ENCODE measurements at regions not wholly inside any gene's neighbourhood (a gene's known extent, or its start where the extent isn't known, plus 50 kb on each side); places are given as distances from the start of the nearest gene placed in this dataset.

GRCh38 chr21:22476726-22477646 lies 1478.8 kb downstream of the NCAM2 start:
- no peaks in the 10 kb centered on the region for H3K4me1 ChIP-seq (ENCODE audit: control insufficient read depth in 3 of 3, insufficient read depth in 2 of 3, low read depth in 1 of 3, low read length in 2 of 3)
- H3K9me3 ChIP-seq (ENCODE audit: control insufficient read depth in 2 of 2, insufficient read depth in 1 of 2, low read depth in 1 of 2, low read length in 1 of 2): no peaks in the 10 kb centered on the region
- WGBS, 3 donors: 23 to 50% (median 37%) methylated on average over 2 of the region's 2 CpGs
- DNase-seq (no peak), FAIRE-seq (no peak)
- no peak overlapping the region for H3K4me3 ChIP-seq (ENCODE audit: low read depth in 1 of 3, low read length in 3 of 3)
- no peak overlapping the region for H3K27ac ChIP-seq (ENCODE audit: low read depth in 1 of 3, low read length in 2 of 3)
- H3K27me3 ChIP-seq (ENCODE audit: control insufficient read depth in 3 of 3, insufficient read depth in 3 of 3, low read length in 3 of 3): no peaks in the 10 kb centered on the region
- H3K36me3 ChIP-seq (ENCODE audit: control insufficient read depth in 3 of 3, insufficient read depth in 2 of 3, low read depth in 1 of 3, low read length in 3 of 3): no peaks in the 10 kb centered on the region

GRCh38 chr21:22490049-22490448 lies 1491.8 kb downstream of the NCAM2 start:
- no peaks in the 10 kb centered on the region for H3K9me3 ChIP-seq (ENCODE audit: control insufficient read depth in 2 of 2, insufficient read depth in 1 of 2, low read depth in 1 of 2, low read length in 1 of 2)
- FAIRE-seq: no peak
- no peaks in the 10 kb centered on the region for H3K4me1 ChIP-seq (ENCODE audit: control insufficient read depth in 3 of 3, insufficient read depth in 2 of 3, low read depth in 1 of 3, low read length in 2 of 3)
- no peaks in the 10 kb centered on the region for H3K27me3 ChIP-seq (ENCODE audit: control insufficient read depth in 3 of 3, insufficient read depth in 3 of 3, low read length in 3 of 3)
- WGBS, 3 donors: 25 to 39% (median 27%) methylated on average over 1 of the region's 1 CpG
- H3K36me3 ChIP-seq (ENCODE audit: control insufficient read depth in 3 of 3, insufficient read depth in 2 of 3, low read depth in 1 of 3, low read length in 3 of 3): no peaks in the 10 kb centered on the region
- no peak overlapping the region for H3K4me3 ChIP-seq (ENCODE audit: low read depth in 1 of 3, low read length in 3 of 3)
- no peak overlapping the region for H3K27ac ChIP-seq (ENCODE audit: low read depth in 1 of 3, low read length in 2 of 3)
- no peak for DNase-seq

DNA sequence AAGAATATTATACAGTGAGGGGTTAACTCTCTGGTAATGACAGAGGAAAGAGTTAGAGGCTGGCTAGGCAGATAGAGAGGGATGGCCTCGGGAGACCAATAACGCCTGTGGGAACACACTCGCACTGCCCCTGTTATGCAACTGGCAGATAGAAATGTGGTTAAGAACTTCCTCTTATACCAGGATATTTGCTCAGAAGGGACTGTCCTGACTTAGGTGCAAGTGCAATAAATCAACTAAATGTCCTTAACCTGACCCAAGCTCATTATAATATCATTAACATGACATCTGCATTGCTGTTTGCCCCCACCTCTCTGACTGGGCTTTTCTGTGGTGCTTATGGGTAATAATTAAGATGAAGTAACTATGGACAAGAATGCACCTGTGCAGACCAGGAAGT lies 1518.0 kb downstream of the NCAM2 start:
- H3K9me3 ChIP-seq (ENCODE audit: control insufficient read depth in 2 of 2, insufficient read depth in 1 of 2, low read depth in 1 of 2, low read length in 1 of 2): peaks cover 0 to 5% of the 10 kb centered on the region in 2 donors
- WGBS, 3 donors: 27 to 55% (median 51%) methylated on average over 3 of the region's 3 CpGs
- no peak overlapping the region for H3K4me3 ChIP-seq (ENCODE audit: low read depth in 1 of 3, low read length in 3 of 3)
- no peaks in the 10 kb centered on the region for H3K4me1 ChIP-seq (ENCODE audit: control insufficient read depth in 3 of 3, insufficient read depth in 2 of 3, low read depth in 1 of 3, low read length in 2 of 3)
- H3K27ac ChIP-seq (ENCODE audit: low read depth in 1 of 3, low read length in 2 of 3): no peak overlapping the region
- DNase-seq (no peak), FAIRE-seq (no peak)
- H3K27me3 ChIP-seq (ENCODE audit: control insufficient read depth in 3 of 3, insufficient read depth in 3 of 3, low read length in 3 of 3): no peaks in the 10 kb centered on the region
- no peaks in the 10 kb centered on the region for H3K36me3 ChIP-seq (ENCODE audit: control insufficient read depth in 3 of 3, insufficient read depth in 2 of 3, low read depth in 1 of 3, low read length in 3 of 3)

GRCh38 chr21:22535630-22536029 lies 1537.4 kb downstream of the NCAM2 start:
- no peaks in the 10 kb centered on the region for H3K4me1 ChIP-seq (ENCODE audit: control insufficient read depth in 3 of 3, insufficient read depth in 2 of 3, low read depth in 1 of 3, low read length in 2 of 3)
- H3K36me3 ChIP-seq (ENCODE audit: control insufficient read depth in 3 of 3, insufficient read depth in 2 of 3, low read depth in 1 of 3, low read length in 3 of 3): no peaks in the 10 kb centered on the region
- FAIRE-seq (no peak), DNase-seq (no peak)
- H3K4me3 ChIP-seq (ENCODE audit: low read depth in 1 of 3, low read length in 3 of 3): no peak overlapping the region
- peaks cover 3 to 4% of the 10 kb centered on the region in 2 donors for H3K9me3 ChIP-seq (ENCODE audit: control insufficient read depth in 2 of 2, insufficient read depth in 1 of 2, low read depth in 1 of 2, low read length in 1 of 2)
- no peak overlapping the region for H3K27ac ChIP-seq (ENCODE audit: low read depth in 1 of 3, low read length in 2 of 3)
- 81 to 94% (median 83%) methylated on average over 1 of the region's 1 CpG for WGBS, 3 donors
- no peaks in the 10 kb centered on the region for H3K27me3 ChIP-seq (ENCODE audit: control insufficient read depth in 3 of 3, insufficient read depth in 3 of 3, low read length in 3 of 3)

GRCh38 chr21:22536509-22536908 lies 1538.3 kb downstream of the NCAM2 start:
- DNase-seq (no peak), FAIRE-seq (no peak)
- H3K9me3 ChIP-seq (ENCODE audit: control insufficient read depth in 2 of 2, insufficient read depth in 1 of 2, low read depth in 1 of 2, low read length in 1 of 2): peaks cover 3 to 4% of the 10 kb centered on the region in 2 donors

DNA sequence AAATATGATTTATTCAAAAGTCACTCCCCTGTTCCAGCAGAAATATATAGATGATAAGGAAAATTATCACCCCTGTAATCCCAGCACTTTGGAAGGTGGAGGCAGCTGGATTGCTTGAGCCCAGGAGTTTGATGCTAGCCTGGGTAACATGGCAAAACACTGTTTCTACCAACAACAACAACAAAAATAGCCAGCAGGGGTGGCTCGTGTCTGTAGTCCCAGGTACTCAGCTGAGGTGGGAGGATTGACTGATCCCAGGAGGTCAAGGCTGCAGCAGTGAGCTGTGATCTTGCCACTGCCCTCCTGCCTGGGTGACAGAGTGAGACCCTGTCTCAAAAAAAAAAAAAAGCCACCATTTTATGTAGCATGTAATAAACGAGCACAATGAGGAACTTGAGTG lies 1546.5 kb downstream of the NCAM2 start:
- Histone ChIP-seq H3K36me3 (ENCODE audit: control insufficient read depth in 3 of 3, insufficient read depth in 2 of 3, low read depth in 1 of 3, low read length in 3 of 3) (no peaks in the 10 kb centered on the region), H3K4me3 (ENCODE audit: low read depth in 1 of 3, low read length in 3 of 3) (no peak overlapping the region), H3K9me3 (ENCODE audit: control insufficient read depth in 2 of 2, insufficient read depth in 1 of 2, low read depth in 1 of 2, low read length in 1 of 2) (no peaks in the 10 kb centered on the region), H3K27ac (ENCODE audit: low read depth in 1 of 3, low read length in 2 of 3) (no peak overlapping the region), H3K27me3 (ENCODE audit: control insufficient read depth in 3 of 3, insufficient read depth in 3 of 3, low read length in 3 of 3) (no peaks in the 10 kb centered on the region), H3K4me1 (ENCODE audit: control insufficient read depth in 3 of 3, insufficient read depth in 2 of 3, low read depth in 1 of 3, low read length in 2 of 3) (no peaks in the 10 kb centered on the region)
- WGBS, 3 donors: 51 to 58% (median 55%) methylated on average over 2 of the region's 2 CpGs
- FAIRE-seq (no peak), DNase-seq (no peak)

More at GRCh38 chr21:22536509-22536908, 1538.3 kb downstream of the NCAM2 start:
- Histone ChIP-seq H3K27ac (ENCODE audit: low read depth in 1 of 3, low read length in 2 of 3) (no peak overlapping the region), H3K4me3 (ENCODE audit: low read depth in 1 of 3, low read length in 3 of 3) (no peak overlapping the region), H3K36me3 (ENCODE audit: control insufficient read depth in 3 of 3, insufficient read depth in 2 of 3, low read depth in 1 of 3, low read length in 3 of 3) (no peaks in the 10 kb centered on the region), H3K27me3 (ENCODE audit: control insufficient read depth in 3 of 3, insufficient read depth in 3 of 3, low read length in 3 of 3) (no peaks in the 10 kb centered on the region), H3K4me1 (ENCODE audit: control insufficient read depth in 3 of 3, insufficient read depth in 2 of 3, low read depth in 1 of 3, low read length in 2 of 3) (no peaks in the 10 kb centered on the region)

DNA sequence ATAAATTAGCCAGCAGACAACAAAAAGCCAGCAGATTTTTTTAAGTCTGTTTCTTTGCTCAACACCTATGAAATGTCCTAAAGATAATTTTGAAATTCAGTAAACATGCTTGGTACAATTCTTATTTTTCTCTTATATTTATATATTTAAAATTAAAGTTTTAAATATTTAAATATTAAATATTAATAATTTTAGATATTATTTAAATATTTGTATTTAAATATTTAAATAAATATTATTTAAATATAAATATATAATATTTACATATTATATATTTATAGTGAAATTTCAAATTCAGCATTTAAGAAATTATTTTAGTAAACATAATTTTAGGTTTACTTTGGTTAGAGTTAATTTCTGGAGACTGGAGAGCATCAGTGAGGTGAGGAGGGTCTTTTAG lies 1554.2 kb downstream of the NCAM2 start:
- H3K4me3 ChIP-seq (ENCODE audit: low read depth in 1 of 3, low read length in 3 of 3): no peak overlapping the region
- no peaks in the 10 kb centered on the region for H3K36me3 ChIP-seq (ENCODE audit: control insufficient read depth in 3 of 3, insufficient read depth in 2 of 3, low read depth in 1 of 3, low read length in 3 of 3)
- no peaks in the 10 kb centered on the region for H3K9me3 ChIP-seq (ENCODE audit: control insufficient read depth in 2 of 2, insufficient read depth in 1 of 2, low read depth in 1 of 2, low read length in 1 of 2)
- peak; percentile 95 for FAIRE-seq
- H3K4me1 ChIP-seq (ENCODE audit: control insufficient read depth in 3 of 3, insufficient read depth in 2 of 3, low read depth in 1 of 3, low read length in 2 of 3): no peaks in the 10 kb centered on the region
- H3K27me3 ChIP-seq (ENCODE audit: control insufficient read depth in 3 of 3, insufficient read depth in 3 of 3, low read length in 3 of 3): no peaks in the 10 kb centered on the region
- DNase-seq: no peak
- H3K27ac ChIP-seq (ENCODE audit: low read depth in 1 of 3, low read length in 2 of 3): no peak overlapping the region

- Histone ChIP-seq H3K27ac (ENCODE audit: low read depth in 1 of 3, low read length in 2 of 3) (no peak overlapping the region), H3K4me3 (ENCODE audit: low read depth in 1 of 3, low read length in 3 of 3) (no peak overlapping the region), H3K9me3 (ENCODE audit: control insufficient read depth in 2 of 2, insufficient read depth in 1 of 2, low read depth in 1 of 2, low read length in 1 of 2) (no peaks in the 10 kb centered on the region), H3K36me3 (ENCODE audit: control insufficient read depth in 3 of 3, insufficient read depth in 2 of 3, low read depth in 1 of 3, low read length in 3 of 3) (no peaks in the 10 kb centered on the region), H3K27me3 (ENCODE audit: control insufficient read depth in 3 of 3, insufficient read depth in 3 of 3, low read length in 3 of 3) (no peaks in the 10 kb centered on the region), H3K4me1 (ENCODE audit: control insufficient read depth in 3 of 3, insufficient read depth in 2 of 3, low read depth in 1 of 3, low read length in 2 of 3) (no peaks in the 10 kb centered on the region)
- no peak for FAIRE-seq
- no peak for DNase-seq
- WGBS, 3 donors: 70 to 81% (median 75%) methylated on average over 6 of the region's 6 CpGs
Observed at GRCh38 chr21:22554690-22555316, 1556.6 kb downstream of the NCAM2 start.

Measured in small intestine (tissue), 7 donors.